Panc1 (cell line): ENCODE measurements at regions not wholly inside any gene's neighbourhood (a gene's known extent, or its start where the extent isn't known, plus 50 kb on each side); places are given as distances from the start of the nearest gene placed in this dataset.

Experiments
- TF ChIP-seq, protein P1 (sequence below): fragments of 450-650 bp; IDR thresholded peaks from 2 replicates; pipeline ENCODE4 v1.5.1; 2017; ENCODE audit warnings: mild to moderate bottlenecking
- TF ChIP-seq, protein P2 (sequence below), 2 experiments: IDR thresholded peaks; 2 replicates each; pipeline ENCODE4 v1.6.1; 2011 to 2012; ENCODE audit warnings: low read depth in 2 of 2, control low read depth in 1 of 2, low read length in 1 of 2, mild to moderate bottlenecking in 1 of 2, moderate library complexity in 1 of 2; ENCODE audit not compliant: insufficient read depth in 1 of 2

DNA sequence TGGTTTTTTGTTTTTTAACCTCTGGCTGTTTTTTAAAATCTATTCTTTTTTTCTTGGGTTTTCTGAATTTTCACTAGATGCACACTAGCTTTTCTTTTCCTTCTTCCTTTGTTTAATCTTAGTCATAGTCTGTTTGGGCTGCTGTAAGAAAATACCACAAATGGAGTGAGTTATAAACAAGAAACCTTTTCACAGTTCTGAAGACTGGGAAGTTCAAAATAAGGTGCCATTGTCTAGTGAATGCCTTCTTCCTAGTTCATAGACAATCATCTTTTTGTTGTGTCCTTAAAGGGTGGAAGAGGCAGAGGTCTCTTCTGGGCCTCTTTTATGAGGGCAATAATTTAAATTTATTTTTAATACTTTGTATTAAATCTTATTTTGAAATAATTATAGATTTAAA, 532.9 kb upstream of the ANO5 start:
- TF ChIP-seq, protein P1, sequence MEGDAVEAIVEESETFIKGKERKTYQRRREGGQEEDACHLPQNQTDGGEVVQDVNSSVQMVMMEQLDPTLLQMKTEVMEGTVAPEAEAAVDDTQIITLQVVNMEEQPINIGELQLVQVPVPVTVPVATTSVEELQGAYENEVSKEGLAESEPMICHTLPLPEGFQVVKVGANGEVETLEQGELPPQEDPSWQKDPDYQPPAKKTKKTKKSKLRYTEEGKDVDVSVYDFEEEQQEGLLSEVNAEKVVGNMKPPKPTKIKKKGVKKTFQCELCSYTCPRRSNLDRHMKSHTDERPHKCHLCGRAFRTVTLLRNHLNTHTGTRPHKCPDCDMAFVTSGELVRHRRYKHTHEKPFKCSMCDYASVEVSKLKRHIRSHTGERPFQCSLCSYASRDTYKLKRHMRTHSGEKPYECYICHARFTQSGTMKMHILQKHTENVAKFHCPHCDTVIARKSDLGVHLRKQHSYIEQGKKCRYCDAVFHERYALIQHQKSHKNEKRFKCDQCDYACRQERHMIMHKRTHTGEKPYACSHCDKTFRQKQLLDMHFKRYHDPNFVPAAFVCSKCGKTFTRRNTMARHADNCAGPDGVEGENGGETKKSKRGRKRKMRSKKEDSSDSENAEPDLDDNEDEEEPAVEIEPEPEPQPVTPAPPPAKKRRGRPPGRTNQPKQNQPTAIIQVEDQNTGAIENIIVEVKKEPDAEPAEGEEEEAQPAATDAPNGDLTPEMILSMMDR: no peak
- TF ChIP-seq, protein P2, sequence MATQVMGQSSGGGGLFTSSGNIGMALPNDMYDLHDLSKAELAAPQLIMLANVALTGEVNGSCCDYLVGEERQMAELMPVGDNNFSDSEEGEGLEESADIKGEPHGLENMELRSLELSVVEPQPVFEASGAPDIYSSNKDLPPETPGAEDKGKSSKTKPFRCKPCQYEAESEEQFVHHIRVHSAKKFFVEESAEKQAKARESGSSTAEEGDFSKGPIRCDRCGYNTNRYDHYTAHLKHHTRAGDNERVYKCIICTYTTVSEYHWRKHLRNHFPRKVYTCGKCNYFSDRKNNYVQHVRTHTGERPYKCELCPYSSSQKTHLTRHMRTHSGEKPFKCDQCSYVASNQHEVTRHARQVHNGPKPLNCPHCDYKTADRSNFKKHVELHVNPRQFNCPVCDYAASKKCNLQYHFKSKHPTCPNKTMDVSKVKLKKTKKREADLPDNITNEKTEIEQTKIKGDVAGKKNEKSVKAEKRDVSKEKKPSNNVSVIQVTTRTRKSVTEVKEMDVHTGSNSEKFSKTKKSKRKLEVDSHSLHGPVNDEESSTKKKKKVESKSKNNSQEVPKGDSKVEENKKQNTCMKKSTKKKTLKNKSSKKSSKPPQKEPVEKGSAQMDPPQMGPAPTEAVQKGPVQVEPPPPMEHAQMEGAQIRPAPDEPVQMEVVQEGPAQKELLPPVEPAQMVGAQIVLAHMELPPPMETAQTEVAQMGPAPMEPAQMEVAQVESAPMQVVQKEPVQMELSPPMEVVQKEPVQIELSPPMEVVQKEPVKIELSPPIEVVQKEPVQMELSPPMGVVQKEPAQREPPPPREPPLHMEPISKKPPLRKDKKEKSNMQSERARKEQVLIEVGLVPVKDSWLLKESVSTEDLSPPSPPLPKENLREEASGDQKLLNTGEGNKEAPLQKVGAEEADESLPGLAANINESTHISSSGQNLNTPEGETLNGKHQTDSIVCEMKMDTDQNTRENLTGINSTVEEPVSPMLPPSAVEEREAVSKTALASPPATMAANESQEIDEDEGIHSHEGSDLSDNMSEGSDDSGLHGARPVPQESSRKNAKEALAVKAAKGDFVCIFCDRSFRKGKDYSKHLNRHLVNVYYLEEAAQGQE (IDR thresholded peaks at IDR 0.05; ENCODE audit: insufficient read depth in 1 of 2, low read depth in 2 of 2, low read length in 1 of 2): no peak
